PC-3 (cell line): ENCODE measurements at regions not wholly inside any gene's neighbourhood (a gene's known extent, or its start where the extent isn't known, plus 50 kb on each side); places are given as distances from the start of the nearest gene placed in this dataset.
A peak's percentile ranks its signal among the peaks of the same experiment; 100 is the strongest.
"Not testable (repeated sequence)": the region's sequence is repeated elsewhere in the genome, so short reads cannot be mapped to it uniquely, and the experiment has no call there.

Experiments used
- ATAC-seq: fragments of 200-7000 bp; cut with Tn5 transposase; 2 replicates; pipeline ENCODE4 v1.9.1; 2020; ENCODE audit warnings: mild to moderate bottlenecking, moderate library complexity
- BruUV-seq: library from RNA; stranded (reverse); fragments of 400-500 nt; replicated peaks from 2 replicates; lab custom pipeline; 2021; lab: Mats Ljungman, UMichigan
- CTCF ChIA-PET: fragments of 300-600 bp; sonication (Branson Sonifier 250); formaldehyde crosslinking; loops from one replicate; lab custom pipeline; 2022; ENCODE audit warnings: antibody characterized with exemption; lab: Charles Lee
- POLR2A ChIA-PET: fragments of 300-600 bp; sonication (Branson Sonifier 250); formaldehyde crosslinking; loops from one replicate; lab custom pipeline; 2022; ENCODE audit warnings: antibody characterized with exemption; ENCODE audit not compliant: unreplicated experiment; lab: Charles Lee
- DNase-seq: peaks from one replicate; pipeline ENCODE4 v3.0.0-alpha.2; 2015
- H2AFZ ChIP-seq: fragments of 300-600 bp; sonication (generic); 2 replicates; pipeline ENCODE4 v1.6.0; 2016; ENCODE audit warnings: antibody characterized with exemption, low read length
- H3F3A ChIP-seq: fragments of 300-600 bp; sonication (generic); one replicate; pipeline ENCODE4 v1.6.0; 2017; ENCODE audit warnings: antibody characterized with exemption, low read length, control low read depth, mild to moderate bottlenecking; ENCODE audit not compliant: unreplicated experiment
- H3K27ac ChIP-seq: fragments of 300-600 bp; sonication (generic); 2 replicates; pipeline ENCODE4 v1.5.1; 2016; ENCODE audit warnings: mild to moderate bottlenecking, low read length
- H3K27me3 ChIP-seq: fragments of 300-600 bp; sonication (generic); 2 replicates; pipeline ENCODE4 v1.6.1; 2016; ENCODE audit warnings: low read length, mixed read lengths
- H3K36me3 ChIP-seq: fragments of 300-600 bp; sonication (generic); 2 replicates; pipeline ENCODE4 v1.6.1; 2016; ENCODE audit warnings: low read depth, mixed run types, low read length, mixed read lengths
- H3K4me1 ChIP-seq: fragments of 300-600 bp; sonication (generic); 2 replicates; pipeline ENCODE4 v1.5.1; 2016; ENCODE audit warnings: low read length; ENCODE audit not compliant: insufficient read depth
- H3K4me2 ChIP-seq: fragments of 300-600 bp; sonication (generic); 2 replicates; pipeline ENCODE4 v1.6.0; 2016; ENCODE audit warnings: low read length
- H3K4me3 ChIP-seq: fragments of 300-600 bp; sonication (generic); 2 replicates; pipeline ENCODE4 v1.5.1; 2016; ENCODE audit warnings: mild to moderate bottlenecking, low read length, mixed read lengths
- H3K79me2 ChIP-seq: fragments of 300-600 bp; sonication (generic); 2 replicates; pipeline ENCODE4 v1.6.1; 2017; ENCODE audit warnings: low read length, mixed read lengths
- H3K9ac ChIP-seq: fragments of 300-600 bp; sonication (generic); 2 replicates; pipeline ENCODE4 v1.6.0; 2016; ENCODE audit warnings: mild to moderate bottlenecking, low read length
- H3K9me2 ChIP-seq: fragments of 300-600 bp; sonication (generic); replicated peaks from 2 replicates; pipeline ENCODE4 v1.6.1; 2016; ENCODE audit warnings: mixed run types, low read length, mixed read lengths
- H3K9me3 ChIP-seq: fragments of 300-600 bp; sonication (generic); 2 replicates; pipeline ENCODE4 v1.6.1; 2016; ENCODE audit warnings: low read length, mixed read lengths
- H4K20me1 ChIP-seq: fragments of 300-600 bp; sonication (generic); 2 replicates; pipeline ENCODE4 v1.6.1; 2016; ENCODE audit warnings: low read length, mixed read lengths
- CTCF ChIP-seq: fragments of 300-600 bp; sonication (generic); conservative IDR thresholded peaks from 2 replicates; pipeline ENCODE4 v1.5.1; 2017; ENCODE audit warnings: antibody characterized with exemption, low read depth, mild to moderate bottlenecking, low read length
- EZH2 ChIP-seq: fragments of 300-600 bp; sonication (generic); IDR thresholded peaks from one replicate; pipeline ENCODE4 v1.6.1; 2017; ENCODE audit warnings: antibody characterized with exemption, mild to moderate bottlenecking, low read length; ENCODE audit not compliant: unreplicated experiment
- EZH2phosphoT487 ChIP-seq: fragments of 300-600 bp; sonication (generic); IDR thresholded peaks from 2 replicates; pipeline ENCODE4 v1.6.1; 2018; ENCODE audit warnings: mild to moderate bottlenecking, antibody characterized with exemption, low read length, borderline replicate concordance
- intact Hi-C: fragments of 100-400 bp; cut with micrococcal nuclease; formaldehyde crosslinking; loops from 2 replicates; pipeline ENCODE4 v1.9.0; 2023

- intact Hi-C loops, result loop anchor here (1.0 to 10.0 kb wide), 4 partner anchors 96 to 422 kb away; no protein-coding TSS in a partner anchor
- peaks cover 10% of the 10 kb centered on the region for H3K9me3 ChIP-seq
- H3K27ac ChIP-seq, result no peak overlapping the region
- H3K4me1 ChIP-seq, result peaks cover 9% of the 10 kb centered on the region
- H3K9me2 ChIP-seq, result no peaks in the 10 kb centered on the region
- H3K4me2 ChIP-seq, result peak overlapping the region; percentile 29
- CTCF ChIA-PET, result interaction anchor here (0.5 to 1.6 kb wide), 14 partner anchors 76 to 706 kb away, joined by 3 to 9 read pairs (median 4); no protein-coding TSS in a partner anchor
- TF ChIP-seq EZH2phosphoT487 (no peak), CTCF (peak; percentile 96)
- no peaks in the 10 kb centered on the region for H3K79me2 ChIP-seq
- H3K4me3 ChIP-seq, result no peak overlapping the region
- H3F3A ChIP-seq, result peaks cover 3% of the 10 kb centered on the region
- peak; percentile 72 for ATAC-seq
- no peaks in the 10 kb centered on the region for H4K20me1 ChIP-seq
- H3K27me3 ChIP-seq, result no peaks in the 10 kb centered on the region
- H2AFZ ChIP-seq, result peak overlapping the region; percentile 54
- peak; percentile 84 for DNase-seq
- POLR2A ChIA-PET, result interaction anchor here (0.6 kb wide), 1 partner anchor 1090 kb away, joined by 4 read pairs; no protein-coding TSS in a partner anchor
- H3K9ac ChIP-seq, result no peak overlapping the region
- no TSS peak for BruUV-seq
- H3K36me3 ChIP-seq, result peaks cover 11% of the 10 kb centered on the region; the same call in 1 of the 2 replicates
These were observed 130.5 kb downstream of the ZFP64 start for GRCh38 chr20:52060794-52061714.

DNA sequence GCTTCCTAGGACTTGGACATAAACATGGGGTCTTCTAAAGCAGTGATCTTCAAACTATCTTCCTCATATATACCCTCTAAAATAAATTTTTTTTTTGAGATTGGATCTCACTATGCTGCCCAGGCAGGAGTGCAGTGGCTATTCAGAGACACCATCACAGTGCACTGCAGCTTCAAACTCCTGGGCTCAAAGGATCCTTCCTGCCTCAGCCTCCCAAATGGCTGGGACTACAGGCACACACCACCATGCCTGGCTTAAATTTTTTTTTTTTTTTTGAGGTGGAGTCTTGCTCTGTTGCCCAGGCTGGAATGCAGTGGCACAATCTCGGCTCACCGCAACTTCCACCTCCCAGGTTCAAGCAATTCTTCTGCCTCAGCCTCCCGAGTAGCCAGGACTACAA, 134.4 kb downstream of the ZFP64 start:
- H3K4me3 ChIP-seq, H4K20me1 ChIP-seq, H3K9ac ChIP-seq, DNase-seq, H3K9me2 ChIP-seq, ATAC-seq, H2AFZ ChIP-seq, H3K79me2 ChIP-seq, BruUV-seq, intact Hi-C loops, H3K27me3 ChIP-seq, POLR2A ChIA-PET, H3K4me2 ChIP-seq, H3F3A ChIP-seq: not testable (repeated sequence)
- CTCF ChIA-PET, result interaction anchor here (0.6 to 0.8 kb wide), 2 partner anchors 71 to 1064 kb away, joined by 3 read pairs; no protein-coding TSS in a partner anchor
- Histone ChIP-seq H3K4me1 (peaks cover 13% of the 10 kb centered on the region), H3K36me3 (peaks cover 11% of the 10 kb centered on the region; the same call in 1 of the 2 replicates), H3K27ac (peak overlapping the region; percentile 74), H3K9me3 (peaks cover 10% of the 10 kb centered on the region)

GRCh38 chr20:52056203-52057062, 135.1 kb downstream of the ZFP64 start:
- Histone ChIP-seq H3K79me2 (no peaks in the 10 kb centered on the region), H3K9ac (peak overlapping the region; percentile 23), H3K27ac (peak overlapping the region; percentile 74), H3K9me2 (no peaks in the 10 kb centered on the region), H2AFZ (no peak overlapping the region), H3K27me3 (no peaks in the 10 kb centered on the region), H3K36me3 (peaks cover 11% of the 10 kb centered on the region; the same call in 1 of the 2 replicates), H3F3A (peaks cover 5% of the 10 kb centered on the region), H4K20me1 (no peaks in the 10 kb centered on the region), H3K4me1 (peaks cover 13% of the 10 kb centered on the region), H3K9me3 (peaks cover 10% of the 10 kb centered on the region), H3K4me3 (no peak overlapping the region), H3K4me2 (peak overlapping the region; percentile 37)
- ChIA-PET POLR2A (no interaction called here), CTCF (interaction anchor here (0.6 to 0.8 kb wide), 3 partner anchors 72 to 1064 kb away, joined by 3 to 8 read pairs (median 3); no protein-coding TSS in a partner anchor)
- ATAC-seq (peak; percentile 94), DNase-seq (peak; percentile 99)
- intact Hi-C loops, result loop anchor here (1.0 kb wide), 1 partner anchor 71 kb away; no protein-coding TSS in a partner anchor
- TF ChIP-seq EZH2phosphoT487 (no peak), CTCF (no peak), EZH2 (no peak)
- BruUV-seq, result no TSS peak
